G401.6 (cell line): ENCODE measurements at regions not wholly inside any gene's neighbourhood (a gene's known extent, or its start where the extent isn't known, plus 50 kb on each side); places are given as distances from the start of the nearest gene placed in this dataset.
"Not testable (repeated sequence)": the region's sequence is repeated elsewhere in the genome, so short reads cannot be mapped to it uniquely, and the experiment has no call there.

Experiments
- FAIRE-seq: peaks from 2 replicates; lab custom pipeline; 2012; peaks lifted over from hg19 to GRCh38; lab: Jason Lieb, UNC

GRCh38 chr6:84926189-84927155 is 162.1 kb upstream of the TBX18 start:
- no peak for FAIRE-seq

DNA sequence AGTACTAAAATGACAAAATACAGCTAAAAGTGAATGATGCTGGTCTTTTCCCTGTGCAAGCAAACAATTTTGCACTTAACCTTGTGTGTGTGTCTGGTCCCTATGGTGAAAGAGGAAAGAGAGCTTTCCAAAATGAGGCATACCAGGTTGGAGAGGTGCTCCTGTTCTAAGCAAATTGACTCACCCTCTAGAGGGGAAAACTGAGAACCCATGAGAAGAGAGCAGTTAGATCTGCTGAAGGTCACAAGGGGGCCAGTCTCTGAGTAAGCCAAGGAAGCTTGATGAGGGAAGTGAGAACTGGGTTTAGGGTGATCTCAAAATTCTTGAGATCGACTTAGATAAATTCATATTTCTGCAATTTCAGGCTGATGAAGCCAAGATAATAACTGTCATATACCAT is 157.5 kb upstream of the TBX18 start:
- no peak for FAIRE-seq

GRCh38 chr6:84920021-84920420 is 155.6 kb upstream of the TBX18 start:
- FAIRE-seq: no peak

- FAIRE-seq: no peak
Observed at GRCh38 chr6:84916704-84917103, 152.3 kb upstream of the TBX18 start.

GRCh38 chr6:84912472-84913322 is 148.3 kb upstream of the TBX18 start:
- FAIRE-seq: no peak

- no peak for FAIRE-seq
Observed at GRCh38 chr6:84910906-84911607, 146.7 kb upstream of the TBX18 start.

DNA sequence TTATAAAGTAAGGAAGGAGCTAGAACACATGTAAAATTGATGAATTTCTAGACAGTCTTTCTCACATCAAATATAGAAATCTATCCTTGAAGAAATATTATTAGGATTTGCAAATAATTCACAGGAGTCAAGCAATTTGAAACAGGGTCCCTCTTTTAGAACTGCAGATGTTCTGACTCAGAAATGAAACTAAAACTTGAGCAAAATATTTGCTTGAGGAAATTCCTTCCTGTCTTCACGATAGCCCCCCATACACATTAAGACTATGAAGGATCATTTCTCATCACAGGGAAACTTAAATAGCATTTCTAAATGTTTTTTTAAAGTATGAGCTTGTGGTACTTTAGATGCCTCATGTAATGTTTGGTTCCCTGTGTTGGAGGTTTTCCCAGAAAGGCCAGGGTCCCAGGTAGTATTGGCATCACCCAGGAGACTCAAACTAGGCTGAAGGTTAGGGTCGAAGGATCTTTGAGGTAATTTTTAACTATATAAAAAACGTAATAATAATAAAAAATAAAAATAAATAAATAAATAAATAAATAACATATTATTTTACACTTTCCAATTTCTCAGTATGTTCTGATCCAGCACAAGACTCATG is 144.0 kb upstream of the TBX18 start:
- no peak for FAIRE-seq

DNA sequence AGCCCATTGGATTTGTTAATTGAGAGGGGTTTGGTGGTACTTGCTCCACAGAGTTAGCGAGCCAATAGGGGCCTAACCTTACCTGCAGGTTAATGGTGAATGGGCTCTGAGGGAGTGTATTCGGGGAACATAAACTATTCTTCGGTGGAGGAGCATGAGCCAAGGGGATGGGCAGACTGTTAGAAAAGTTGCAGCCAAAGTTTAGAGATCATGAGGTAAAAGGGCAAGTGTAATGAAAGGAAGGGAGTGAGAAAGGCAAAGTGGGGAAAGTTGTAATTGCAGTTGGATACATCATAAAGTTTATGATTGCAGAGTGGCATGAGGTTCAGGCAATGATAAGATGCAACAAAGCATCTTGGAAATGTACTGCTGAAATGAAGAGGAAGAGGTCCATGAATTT is 142.1 kb upstream of the TBX18 start:
- no peak for FAIRE-seq

- no peak for FAIRE-seq
Observed at GRCh38 chr6:84905823-84906222, 141.4 kb upstream of the TBX18 start.

GRCh38 chr6:84902354-84902928 is 138.0 kb upstream of the TBX18 start:
- no peak for FAIRE-seq

DNA sequence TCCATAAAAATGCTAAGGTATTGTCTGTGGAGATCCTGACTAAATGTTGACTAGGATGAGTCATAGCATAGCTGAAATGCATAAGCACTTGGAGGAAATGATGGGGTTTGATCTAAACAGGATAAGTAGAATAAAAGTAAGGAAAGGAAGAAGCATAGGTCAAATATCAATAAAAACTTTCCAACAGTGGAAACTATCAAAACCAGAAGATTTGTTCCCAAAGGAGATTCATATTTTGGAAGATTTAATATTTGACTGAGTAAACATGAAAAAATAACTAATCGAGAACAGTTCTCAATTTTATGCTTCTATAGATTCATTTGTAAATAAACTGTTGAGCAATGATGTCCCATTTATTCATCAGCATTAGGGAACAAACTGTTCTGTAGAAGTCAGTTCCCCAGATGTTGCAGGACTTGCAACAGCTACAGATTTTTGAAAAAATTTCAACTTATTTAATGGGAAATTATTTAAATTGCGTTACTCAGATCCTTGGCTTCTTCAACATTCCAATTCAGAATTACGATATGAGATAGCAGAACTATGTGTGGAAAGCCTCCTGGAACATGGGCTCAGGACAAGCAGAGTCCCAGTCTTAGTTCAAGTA is 133.7 kb upstream of the TBX18 start:
- FAIRE-seq: no peak

GRCh38 chr6:84897011-84897410 is 132.6 kb upstream of the TBX18 start:
- FAIRE-seq: no peak

- no peak for FAIRE-seq
Observed at GRCh38 chr6:84892671-84893070, 128.3 kb upstream of the TBX18 start.

GRCh38 chr6:84882768-84883766 is 118.7 kb upstream of the TBX18 start:
- no peak for FAIRE-seq

GRCh38 chr6:84879385-84879784 is 115.0 kb upstream of the TBX18 start:
- FAIRE-seq: not testable (repeated sequence)

- no peak for FAIRE-seq
Observed at GRCh38 chr6:84877515-84878210, 113.3 kb upstream of the TBX18 start.

DNA sequence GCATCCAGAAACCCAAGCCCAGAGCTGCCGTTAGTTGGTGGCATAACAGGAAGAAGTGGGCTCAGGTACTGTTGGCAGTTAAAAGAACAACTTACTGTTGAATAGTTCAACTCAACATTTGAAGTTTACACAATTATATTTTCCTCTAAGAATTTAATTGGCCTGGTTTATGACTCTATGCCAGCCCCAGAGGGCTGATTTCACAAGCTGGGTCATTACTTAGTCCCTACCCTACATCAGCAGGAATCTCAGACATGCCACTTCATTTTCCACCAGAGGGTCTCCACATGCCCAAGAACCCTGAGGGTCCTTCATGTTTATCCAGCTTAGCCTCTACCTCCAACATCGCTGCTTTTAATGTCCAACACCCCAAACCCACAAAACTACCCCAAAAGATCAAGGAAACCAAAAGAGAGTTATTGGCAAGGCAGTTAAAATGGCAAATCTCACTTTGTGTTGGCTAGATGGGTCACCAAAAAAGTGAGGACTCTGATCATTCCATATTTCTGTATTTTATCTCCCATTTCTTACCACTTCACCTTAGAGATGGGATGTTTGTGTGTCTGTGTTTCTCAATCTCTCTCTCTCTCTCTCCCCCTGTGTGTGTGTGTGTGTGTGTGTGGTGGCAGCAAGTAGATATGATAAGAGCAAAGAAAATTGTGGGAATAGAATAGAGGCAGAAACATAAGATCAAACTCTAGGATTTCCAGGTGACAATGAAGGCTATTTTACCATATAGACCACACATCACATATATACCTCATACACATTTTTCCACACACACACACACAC is 112.5 kb upstream of the TBX18 start:
- FAIRE-seq: no peak

GRCh38 chr6:84872996-84873723 is 108.8 kb upstream of the TBX18 start:
- FAIRE-seq: no peak
